ENCODE measurements at regions not wholly inside any gene's neighbourhood (a gene's known extent, or its start where the extent isn't known, plus 50 kb on each side); places are given as distances from the start of the nearest gene placed in this dataset.
"Not testable (repeated sequence)": the region's sequence is repeated elsewhere in the genome, so short reads cannot be mapped to it uniquely, and the experiment has no call there.

- H3K9me3 ChIP-seq (ENCODE audit: low read length), result no peaks in the 10 kb centered on the region
- H4K20me1 ChIP-seq (ENCODE audit: insufficient read depth, low read length), result no peaks in the 10 kb centered on the region
- H3K4me1 ChIP-seq (ENCODE audit: insufficient read depth, low read length, severe bottlenecking), result peaks cover 18% of the 10 kb centered on the region
- no peak overlapping the region for H3K27ac ChIP-seq (ENCODE audit: low read depth, low read length, poor library complexity, severe bottlenecking)
- no peaks in the 10 kb centered on the region for H3K9me2 ChIP-seq (ENCODE audit: low read depth, low read length)
- H2AFZ ChIP-seq (ENCODE audit: low read length), result no peak overlapping the region
- H3K79me2 ChIP-seq (ENCODE audit: insufficient read depth, low read length), result no peaks in the 10 kb centered on the region
- no peak overlapping the region for H3K4me2 ChIP-seq (ENCODE audit: low read length)
- H3K27me3 ChIP-seq (ENCODE audit: insufficient read depth, low read length), result no peaks in the 10 kb centered on the region
- H3F3A ChIP-seq (ENCODE audit: insufficient read depth, low read length), result no peaks in the 10 kb centered on the region
- TF ChIP-seq, protein P1, sequence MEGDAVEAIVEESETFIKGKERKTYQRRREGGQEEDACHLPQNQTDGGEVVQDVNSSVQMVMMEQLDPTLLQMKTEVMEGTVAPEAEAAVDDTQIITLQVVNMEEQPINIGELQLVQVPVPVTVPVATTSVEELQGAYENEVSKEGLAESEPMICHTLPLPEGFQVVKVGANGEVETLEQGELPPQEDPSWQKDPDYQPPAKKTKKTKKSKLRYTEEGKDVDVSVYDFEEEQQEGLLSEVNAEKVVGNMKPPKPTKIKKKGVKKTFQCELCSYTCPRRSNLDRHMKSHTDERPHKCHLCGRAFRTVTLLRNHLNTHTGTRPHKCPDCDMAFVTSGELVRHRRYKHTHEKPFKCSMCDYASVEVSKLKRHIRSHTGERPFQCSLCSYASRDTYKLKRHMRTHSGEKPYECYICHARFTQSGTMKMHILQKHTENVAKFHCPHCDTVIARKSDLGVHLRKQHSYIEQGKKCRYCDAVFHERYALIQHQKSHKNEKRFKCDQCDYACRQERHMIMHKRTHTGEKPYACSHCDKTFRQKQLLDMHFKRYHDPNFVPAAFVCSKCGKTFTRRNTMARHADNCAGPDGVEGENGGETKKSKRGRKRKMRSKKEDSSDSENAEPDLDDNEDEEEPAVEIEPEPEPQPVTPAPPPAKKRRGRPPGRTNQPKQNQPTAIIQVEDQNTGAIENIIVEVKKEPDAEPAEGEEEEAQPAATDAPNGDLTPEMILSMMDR (IDR thresholded peaks at IDR 0.05; ENCODE audit: low read length), result no peak
- no peak for TF ChIP-seq EZH2 (IDR thresholded peaks at IDR 0.05; ENCODE audit: borderline replicate concordance, low read length)
- no peaks in the 10 kb centered on the region for H3K36me3 ChIP-seq (ENCODE audit: insufficient read depth, low read length)
- H3K9ac ChIP-seq (ENCODE audit: low read length), result no peak overlapping the region
- H3K4me3 ChIP-seq (ENCODE audit: low read depth, low read length, poor library complexity, severe bottlenecking), result no peak overlapping the region
Measured at GRCh38 chr1:121558514-121558913, 373.7 kb downstream of the SRGAP2C start.

GRCh38 chr1:121566346-121566745 lies 381.6 kb downstream of the SRGAP2C start:
- Histone ChIP-seq H3K4me1 (ENCODE audit: insufficient read depth, low read length, severe bottlenecking) (no peaks in the 10 kb centered on the region), H3K27ac (ENCODE audit: low read depth, low read length, poor library complexity, severe bottlenecking) (no peak overlapping the region), H3K9ac (ENCODE audit: low read length) (no peak overlapping the region), H3K9me2 (ENCODE audit: low read depth, low read length) (no peaks in the 10 kb centered on the region), H3F3A (ENCODE audit: insufficient read depth, low read length) (no peaks in the 10 kb centered on the region), H3K4me2 (ENCODE audit: low read length) (no peak overlapping the region), H3K4me3 (ENCODE audit: low read depth, low read length, poor library complexity, severe bottlenecking) (no peak overlapping the region), H3K36me3 (ENCODE audit: insufficient read depth, low read length) (no peaks in the 10 kb centered on the region), H4K20me1 (ENCODE audit: insufficient read depth, low read length) (no peaks in the 10 kb centered on the region), H3K79me2 (ENCODE audit: insufficient read depth, low read length) (no peaks in the 10 kb centered on the region), H3K27me3 (ENCODE audit: insufficient read depth, low read length) (no peaks in the 10 kb centered on the region), H2AFZ (ENCODE audit: low read length) (no peak overlapping the region), H3K9me3 (ENCODE audit: low read length) (no peaks in the 10 kb centered on the region)
- no peak for TF ChIP-seq EZH2 (IDR thresholded peaks at IDR 0.05; ENCODE audit: borderline replicate concordance, low read length)
- TF ChIP-seq, protein P1 (IDR thresholded peaks at IDR 0.05; ENCODE audit: low read length), result no peak

DNA sequence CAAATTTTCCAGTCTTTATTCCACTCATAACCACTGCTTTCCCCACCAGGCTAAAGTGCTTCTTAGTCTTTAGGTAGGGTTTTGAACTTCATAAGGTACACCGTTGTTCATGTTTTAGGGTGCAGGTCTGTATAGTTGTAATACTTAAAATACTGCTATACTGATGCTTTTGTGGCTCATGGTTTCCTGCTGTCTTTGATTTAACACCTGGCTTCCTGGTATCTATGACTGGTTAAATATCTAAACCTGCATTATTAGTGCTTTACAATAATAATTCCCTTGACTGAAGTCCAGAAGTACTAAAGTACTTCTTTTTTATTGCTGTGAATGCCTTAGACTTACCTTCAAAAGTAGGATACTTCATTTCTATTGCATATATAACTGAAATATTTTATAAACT lies 384.7 kb downstream of the SRGAP2C start:
- Histone ChIP-seq H3K4me3 (ENCODE audit: low read depth, low read length, poor library complexity, severe bottlenecking) (no peak overlapping the region), H3F3A (ENCODE audit: insufficient read depth, low read length) (no peaks in the 10 kb centered on the region), H3K4me1 (ENCODE audit: insufficient read depth, low read length, severe bottlenecking) (no peaks in the 10 kb centered on the region), H3K27me3 (ENCODE audit: insufficient read depth, low read length) (no peaks in the 10 kb centered on the region), H4K20me1 (ENCODE audit: insufficient read depth, low read length) (no peaks in the 10 kb centered on the region), H3K9me2 (ENCODE audit: low read depth, low read length) (no peaks in the 10 kb centered on the region), H3K79me2 (ENCODE audit: insufficient read depth, low read length) (no peaks in the 10 kb centered on the region), H3K9me3 (ENCODE audit: low read length) (no peaks in the 10 kb centered on the region), H2AFZ (ENCODE audit: low read length) (no peak overlapping the region), H3K9ac (ENCODE audit: low read length) (no peak overlapping the region), H3K36me3 (ENCODE audit: insufficient read depth, low read length) (no peaks in the 10 kb centered on the region), H3K27ac (ENCODE audit: low read depth, low read length, poor library complexity, severe bottlenecking) (no peak overlapping the region), H3K4me2 (ENCODE audit: low read length) (no peak overlapping the region)
- TF ChIP-seq, protein P1 (IDR thresholded peaks at IDR 0.05; ENCODE audit: low read length), result no peak
- TF ChIP-seq EZH2 (IDR thresholded peaks at IDR 0.05; ENCODE audit: borderline replicate concordance, low read length), result no peak

GRCh38 chr1:121573881-121574504 lies 389.2 kb downstream of the SRGAP2C start:
- not testable (repeated sequence) for H3K79me2 ChIP-seq (ENCODE audit: insufficient read depth, low read length); H3K27me3 ChIP-seq (ENCODE audit: insufficient read depth, low read length); H3F3A ChIP-seq (ENCODE audit: insufficient read depth, low read length); H3K4me2 ChIP-seq (ENCODE audit: low read length); H3K9me2 ChIP-seq (ENCODE audit: low read depth, low read length); H3K36me3 ChIP-seq (ENCODE audit: insufficient read depth, low read length); H3K27ac ChIP-seq (ENCODE audit: low read depth, low read length, poor library complexity, severe bottlenecking); H4K20me1 ChIP-seq (ENCODE audit: insufficient read depth, low read length); H2AFZ ChIP-seq (ENCODE audit: low read length); H3K4me1 ChIP-seq (ENCODE audit: insufficient read depth, low read length, severe bottlenecking); H3K4me3 ChIP-seq (ENCODE audit: low read depth, low read length, poor library complexity, severe bottlenecking); H3K9me3 ChIP-seq (ENCODE audit: low read length); H3K9ac ChIP-seq (ENCODE audit: low read length)

- not testable (repeated sequence) for H3F3A ChIP-seq (ENCODE audit: insufficient read depth, low read length); H3K4me3 ChIP-seq (ENCODE audit: low read depth, low read length, poor library complexity, severe bottlenecking); H3K4me2 ChIP-seq (ENCODE audit: low read length); H2AFZ ChIP-seq (ENCODE audit: low read length); H3K9ac ChIP-seq (ENCODE audit: low read length); H3K27ac ChIP-seq (ENCODE audit: low read depth, low read length, poor library complexity, severe bottlenecking); H3K9me3 ChIP-seq (ENCODE audit: low read length); H3K27me3 ChIP-seq (ENCODE audit: insufficient read depth, low read length); H3K4me1 ChIP-seq (ENCODE audit: insufficient read depth, low read length, severe bottlenecking); H3K79me2 ChIP-seq (ENCODE audit: insufficient read depth, low read length); H3K36me3 ChIP-seq (ENCODE audit: insufficient read depth, low read length); H4K20me1 ChIP-seq (ENCODE audit: insufficient read depth, low read length); H3K9me2 ChIP-seq (ENCODE audit: low read depth, low read length)
Measured at GRCh38 chr1:121574505-121574899, 389.7 kb downstream of the SRGAP2C start.

Data from OCI-LY1 (cell line).